ENCODE measurements at regions not wholly inside any gene's neighbourhood (a gene's known extent, or its start where the extent isn't known, plus 50 kb on each side); places are given as distances from the start of the nearest gene placed in this dataset.

DNA sequence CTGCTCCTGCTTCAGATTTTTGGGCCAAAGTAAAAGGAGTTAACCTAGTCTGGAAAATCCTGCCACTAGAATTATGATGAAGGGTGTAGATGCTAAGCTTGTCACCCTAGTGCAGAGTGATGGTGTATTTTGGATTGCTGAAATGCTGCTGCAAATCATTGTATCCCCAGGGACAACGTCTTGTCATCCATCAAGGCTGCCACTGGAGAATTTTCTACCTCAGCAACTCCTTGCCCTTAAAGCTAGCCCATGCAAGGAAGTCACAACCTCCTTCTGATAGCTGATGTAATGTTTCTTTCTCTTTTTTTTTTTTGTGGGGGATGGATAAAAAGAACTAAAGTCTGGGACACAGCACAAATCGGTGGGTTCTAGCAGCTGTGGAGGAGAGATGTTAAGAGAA lies 139.4 kb upstream of the FRMD6 start:
- DNase-seq (ENCODE audit: low read depth), result no peak

DNA sequence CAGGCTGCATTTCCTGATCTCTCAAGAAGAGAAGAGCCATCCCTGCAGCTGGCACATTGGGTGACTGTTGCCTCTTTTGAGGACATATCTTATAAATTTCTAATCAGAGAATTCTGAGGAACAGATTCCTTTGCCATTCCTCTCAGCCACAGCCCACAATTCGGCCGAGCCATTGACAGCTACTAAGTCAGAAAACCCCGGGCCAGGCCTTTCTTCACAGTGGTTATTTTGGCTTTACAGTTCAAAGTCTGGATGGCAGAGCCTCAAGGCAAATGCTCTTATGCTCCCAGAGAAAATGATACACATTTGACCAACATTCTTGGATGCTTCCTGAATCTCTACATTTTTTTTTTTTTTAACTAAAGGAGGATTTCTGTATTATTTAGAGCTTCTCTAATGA lies 138.4 kb upstream of the FRMD6 start:
- no peak for DNase-seq (ENCODE audit: low read depth)

GRCh38 chr14:51513933-51514332 lies 137.8 kb upstream of the FRMD6 start:
- no peak for DNase-seq (ENCODE audit: low read depth)

GRCh38 chr14:51515611-51516010 lies 136.1 kb upstream of the FRMD6 start:
- DNase-seq (ENCODE audit: low read depth), result no peak

GRCh38 chr14:51516706-51517395 lies 134.9 kb upstream of the FRMD6 start:
- DNase-seq (ENCODE audit: low read depth), result no peak

GRCh38 chr14:51518280-51518679 lies 133.4 kb upstream of the FRMD6 start:
- no peak for DNase-seq (ENCODE audit: low read depth)

DNA sequence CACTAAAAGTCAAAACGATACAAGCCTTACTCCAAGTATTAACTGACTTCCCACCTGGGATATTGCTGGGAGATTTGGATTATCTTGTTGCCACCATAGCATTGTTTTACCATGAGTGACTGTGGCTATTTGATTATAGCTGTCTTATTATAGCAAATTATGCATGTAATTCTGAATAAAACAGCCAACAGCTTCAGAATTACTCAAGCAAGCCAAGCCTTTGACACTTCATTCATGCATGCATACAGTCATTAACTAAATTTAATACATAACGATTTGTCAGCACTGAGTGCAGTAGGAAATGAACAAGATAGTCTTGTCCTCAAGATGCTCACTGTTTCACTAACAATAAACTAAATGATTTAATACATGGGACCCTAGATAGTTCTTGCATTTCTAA lies 133.0 kb upstream of the FRMD6 start:
- DNase-seq (ENCODE audit: low read depth), result no peak

DNA sequence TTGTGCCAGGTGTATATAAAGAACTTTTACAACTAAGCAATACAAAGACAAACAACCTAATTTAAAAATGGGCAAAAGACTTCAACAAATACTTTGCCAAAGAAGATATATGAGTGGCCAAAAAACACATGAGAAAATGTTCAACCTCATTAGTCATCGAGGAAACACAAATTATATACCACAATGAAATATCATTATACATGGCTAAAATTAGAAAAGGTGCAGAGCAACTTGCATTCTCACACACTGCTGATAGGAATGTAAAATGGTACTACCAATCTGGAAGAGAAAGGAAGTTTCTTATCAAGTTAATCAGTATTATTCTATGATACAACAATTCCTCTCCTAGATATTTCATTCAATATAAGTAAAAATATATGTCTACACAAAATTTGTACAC lies 131.6 kb upstream of the FRMD6 start:
- no peak for DNase-seq (ENCODE audit: low read depth)

DNA sequence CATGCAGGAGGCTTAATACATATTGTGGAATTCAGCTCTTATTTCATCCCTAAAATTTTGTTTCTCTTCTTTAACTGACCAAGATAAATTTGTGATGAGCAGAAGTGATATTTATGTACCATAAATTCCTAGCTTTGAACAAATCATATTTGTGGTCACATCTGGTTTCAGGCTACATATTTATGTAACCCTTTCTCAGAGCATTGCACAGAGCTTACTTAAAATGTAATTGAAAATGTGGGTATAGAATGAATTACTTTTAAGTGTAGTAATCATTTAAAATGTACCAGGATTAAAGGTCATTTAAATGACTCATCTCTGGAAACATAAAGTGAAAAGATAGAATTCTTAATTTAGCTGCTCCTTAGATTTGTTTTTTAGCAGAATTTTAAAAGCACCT lies 129.9 kb upstream of the FRMD6 start:
- no peak for DNase-seq (ENCODE audit: low read depth)

DNA sequence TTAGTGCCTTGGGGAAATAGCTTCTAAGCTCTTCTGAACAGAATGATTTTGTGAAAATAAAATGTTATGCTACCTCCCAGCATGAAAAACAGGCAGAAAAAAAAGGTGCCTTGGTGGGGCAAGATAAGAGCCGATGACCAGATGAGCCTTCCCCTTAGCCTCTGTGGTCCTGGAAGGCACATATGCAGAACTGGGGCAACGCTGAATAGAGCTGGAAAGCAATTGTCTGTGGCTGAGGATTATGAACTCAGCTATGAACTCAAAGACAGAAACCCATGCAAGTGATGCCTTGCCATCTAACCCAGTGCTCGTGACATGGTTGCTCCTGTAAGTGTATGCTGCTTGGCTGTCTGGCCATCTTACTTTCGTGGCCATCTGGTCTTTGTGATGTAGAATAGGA lies 128.5 kb upstream of the FRMD6 start:
- DNase-seq (ENCODE audit: low read depth), result no peak

- no peak for DNase-seq (ENCODE audit: low read depth)
These were observed 126.0 kb upstream of the FRMD6 start for GRCh38 chr14:51525739-51526138.

- DNase-seq (ENCODE audit: low read depth), result no peak
These were observed 124.6 kb upstream of the FRMD6 start for GRCh38 chr14:51527073-51527472.

- no peak for DNase-seq (ENCODE audit: low read depth)
These were observed 122.0 kb upstream of the FRMD6 start for GRCh38 chr14:51529736-51530135.

GRCh38 chr14:51533160-51533559 lies 118.5 kb upstream of the FRMD6 start:
- DNase-seq (ENCODE audit: low read depth), result no peak

- DNase-seq (ENCODE audit: low read depth), result no peak
These were observed 117.7 kb upstream of the FRMD6 start for GRCh38 chr14:51533872-51534553.

GRCh38 chr14:51534610-51535011 lies 117.1 kb upstream of the FRMD6 start:
- DNase-seq (ENCODE audit: low read depth), result no peak

DNA sequence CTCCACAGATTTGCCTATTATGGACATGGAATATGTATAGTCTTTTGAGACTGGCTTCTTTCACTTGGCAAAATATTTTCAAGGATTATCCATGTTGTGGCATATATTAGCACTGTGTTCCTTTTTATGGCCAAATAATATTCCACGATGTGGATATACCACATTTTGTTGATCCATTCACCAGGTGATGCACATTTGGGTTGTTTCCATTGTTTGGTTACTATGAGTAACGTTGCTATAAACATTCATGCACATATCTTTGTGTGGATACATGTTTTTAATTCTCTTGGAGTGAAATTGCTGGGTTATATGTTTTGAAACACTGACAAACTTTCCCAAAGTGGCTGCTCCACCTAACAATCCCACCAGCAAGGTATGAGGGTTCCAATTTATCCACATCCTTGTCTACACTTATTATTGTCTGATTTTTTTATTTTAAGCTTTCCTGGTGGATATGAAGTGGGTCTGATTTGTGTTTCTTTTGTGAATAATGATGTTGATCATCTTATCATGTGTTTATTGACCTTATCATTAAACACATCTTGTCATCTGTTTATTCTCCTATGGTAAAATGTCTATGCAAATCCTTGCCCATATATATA lies 116.2 kb upstream of the FRMD6 start:
- no peak for DNase-seq (ENCODE audit: low read depth)

DNA sequence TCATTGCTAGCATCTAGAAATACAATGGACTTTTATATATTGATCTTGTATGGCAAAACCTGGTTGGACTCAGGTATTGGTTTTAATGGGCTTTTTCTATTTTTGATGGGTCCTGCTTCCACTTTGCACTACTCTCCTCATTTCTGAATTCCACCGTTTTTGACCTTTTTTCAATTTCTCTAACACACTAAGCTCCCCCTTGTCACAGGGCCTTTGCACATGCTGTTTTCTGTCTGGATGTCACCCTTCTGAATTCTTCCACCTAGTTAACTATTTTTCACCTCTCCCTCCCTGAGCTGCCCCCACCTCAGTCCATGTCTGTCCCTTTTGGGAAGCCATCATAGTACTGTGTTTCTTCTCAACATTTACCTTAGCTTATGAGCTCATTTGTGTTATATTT lies 112.7 kb upstream of the FRMD6 start:
- DNase-seq (ENCODE audit: low read depth), result no peak

- no peak for DNase-seq (ENCODE audit: low read depth)
These were observed 112.1 kb upstream of the FRMD6 start for GRCh38 chr14:51539571-51540037.

DNA sequence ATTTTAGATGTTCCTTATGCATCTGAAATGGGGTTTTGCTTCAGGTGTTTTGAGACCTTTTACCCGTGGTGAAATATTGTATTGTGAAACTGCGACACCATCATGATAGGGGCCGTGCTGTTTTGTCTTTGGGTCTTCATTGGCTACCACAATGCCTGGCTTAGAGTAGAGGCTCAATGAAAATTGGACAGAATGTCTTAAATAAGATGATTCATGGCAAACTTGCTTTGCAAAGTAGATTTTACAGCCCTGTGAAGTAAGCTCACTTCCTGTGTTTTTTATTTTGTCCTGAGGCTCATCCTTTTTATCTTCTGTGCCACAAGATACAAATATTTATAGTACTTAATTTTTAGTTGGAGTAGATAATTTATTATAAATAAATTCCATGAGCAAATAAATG lies 111.3 kb upstream of the FRMD6 start:
- DNase-seq (ENCODE audit: low read depth), result no peak

- DNase-seq (ENCODE audit: low read depth), result no peak
These were observed 107.2 kb upstream of the FRMD6 start for GRCh38 chr14:51544471-51544870.

DNA sequence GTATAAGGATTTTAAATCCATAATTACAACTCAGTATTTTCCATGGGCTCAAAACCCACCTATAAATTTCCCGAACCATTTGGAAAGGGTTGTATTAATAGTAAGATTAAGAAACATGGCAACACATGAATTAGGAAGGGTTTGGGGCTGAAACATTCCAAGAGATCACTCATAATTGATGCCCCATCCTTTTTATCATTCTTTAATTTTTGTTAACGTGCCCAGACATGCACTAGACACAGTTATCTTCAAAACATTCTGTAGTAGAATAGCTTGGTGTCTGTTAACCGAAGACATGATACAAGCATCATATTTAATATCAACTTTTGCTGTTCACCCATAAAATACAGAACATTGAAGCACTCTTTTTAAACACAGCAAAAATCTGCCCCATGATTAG lies 106.8 kb upstream of the FRMD6 start:
- DNase-seq (ENCODE audit: low read depth), result no peak

DNA sequence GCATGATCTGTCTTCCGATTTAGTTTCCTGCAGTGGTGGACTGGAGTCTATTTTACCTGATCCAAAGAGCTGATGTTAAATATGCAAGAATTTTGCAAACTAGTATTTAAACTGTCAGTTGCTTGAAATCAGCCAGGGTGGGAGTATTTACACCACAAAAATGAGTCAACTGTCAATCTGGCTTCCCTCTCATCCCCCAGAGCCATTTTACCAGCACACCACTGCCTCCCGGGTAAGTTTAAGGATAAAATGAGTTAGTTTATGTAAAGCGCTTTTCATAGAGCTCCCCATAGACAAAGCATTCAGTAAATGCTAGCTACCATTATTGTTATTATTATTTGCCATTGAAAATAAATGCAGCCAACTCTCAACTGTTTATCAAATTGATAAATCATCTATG lies 106.3 kb upstream of the FRMD6 start:
- no peak for DNase-seq (ENCODE audit: low read depth)

- no peak for DNase-seq (ENCODE audit: low read depth)
These were observed 105.6 kb upstream of the FRMD6 start for GRCh38 chr14:51546099-51546498.
